Activated CD4-positive, alpha-beta memory T cell treated with anti-CD3 and anti-CD28 coated beads, Interleukin-2, amount 10 ng/mL, durations not matched to agents 7 days and 5 days (primary cell): ENCODE measurements at regions not wholly inside any gene's neighbourhood (a gene's known extent, or its start where the extent isn't known, plus 50 kb on each side); places are given as distances from the start of the nearest gene placed in this dataset.

Experiments
- CTCF ChIA-PET: fragments of 350-600 bp; sonication (Branson Sonifier 250); formaldehyde crosslinking; loops from one replicate; lab custom pipeline; 2021; ENCODE audit warnings: antibody characterized with exemption, inconsistent platforms; lab: Charles Lee
- POLR2A ChIA-PET: fragments of 350-600 bp; sonication (Branson Sonifier 250); formaldehyde crosslinking; loops from one replicate; lab custom pipeline; 2021; ENCODE audit warnings: antibody characterized with exemption; lab: Charles Lee
- DNase-seq: peaks from one replicate; pipeline ENCODE4 v3.0.0-alpha.2; 2020
- H3K27ac Mint-ChIP-seq: one replicate; pipeline ENCODE4 v1.8.0; 2021; ENCODE audit warnings: mild to moderate bottlenecking, mixed read lengths
- H3K27me3 Mint-ChIP-seq: one replicate; pipeline ENCODE4 v1.8.0; 2021; ENCODE audit warnings: mixed read lengths
- H3K36me3 Mint-ChIP-seq: one replicate; pipeline ENCODE4 v1.8.0; 2021; ENCODE audit warnings: low read depth, mixed read lengths
- H3K4me1 Mint-ChIP-seq: one replicate; pipeline ENCODE4 v1.8.0; 2021; ENCODE audit warnings: mixed read lengths
- H3K4me3 Mint-ChIP-seq: one replicate; pipeline ENCODE4 v1.8.0; 2021; ENCODE audit warnings: mild to moderate bottlenecking, mixed read lengths
- H3K9me3 Mint-ChIP-seq: one replicate; pipeline ENCODE4 v1.8.0; 2021; ENCODE audit warnings: mixed read lengths

DNA sequence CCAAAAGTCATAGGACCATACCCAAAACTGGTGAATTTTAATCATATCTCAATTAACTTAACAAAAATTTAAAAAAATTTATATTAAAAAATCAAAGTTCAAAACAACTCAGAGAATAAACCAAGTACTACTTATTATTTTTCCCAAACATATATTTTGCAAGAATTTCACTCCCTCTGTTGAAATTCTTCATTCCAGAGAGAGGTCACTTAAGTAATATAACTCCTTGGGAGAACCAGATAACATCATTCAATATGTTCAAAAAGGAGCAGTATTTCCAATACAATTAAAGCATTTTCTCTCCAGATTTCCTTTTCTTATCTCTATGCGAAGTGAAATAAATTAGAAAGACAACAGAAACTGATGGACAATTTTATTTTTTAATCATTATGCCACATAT, 165.9 kb upstream of the RND3 start:
- ChIA-PET POLR2A (no interaction called here), CTCF (no interaction called here)
- no peak for DNase-seq
- H3K36me3 Mint-ChIP-seq = no peaks in the 10 kb centered on the region
- H3K27me3 Mint-ChIP-seq = no peaks in the 10 kb centered on the region
- H3K4me3 Mint-ChIP-seq = no peak overlapping the region
- no peaks in the 10 kb centered on the region for H3K9me3 Mint-ChIP-seq
- no peaks in the 10 kb centered on the region for H3K4me1 Mint-ChIP-seq
- no peak overlapping the region for H3K27ac Mint-ChIP-seq

DNA sequence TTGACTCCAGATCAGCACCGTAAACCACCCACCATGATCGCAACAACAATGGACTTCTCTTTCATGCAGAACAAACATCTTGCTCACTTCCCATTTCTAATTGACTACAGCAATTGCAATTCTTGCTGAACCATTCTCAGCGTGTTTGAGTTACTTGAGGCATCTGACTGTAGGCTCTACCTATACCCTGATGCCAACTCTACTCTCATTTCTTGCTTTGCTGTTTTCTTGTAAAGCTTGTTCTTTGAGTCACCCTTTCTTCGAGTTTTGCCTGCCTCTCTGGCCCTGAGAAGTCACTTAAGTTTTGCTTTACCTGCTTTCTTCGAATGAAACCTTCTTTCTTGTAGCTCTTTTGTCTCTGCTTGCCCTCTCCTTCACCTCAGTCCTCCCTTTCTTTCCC, 160.5 kb upstream of the RND3 start:
- POLR2A ChIA-PET = no interaction called here
- CTCF ChIA-PET = no interaction called here

DNA sequence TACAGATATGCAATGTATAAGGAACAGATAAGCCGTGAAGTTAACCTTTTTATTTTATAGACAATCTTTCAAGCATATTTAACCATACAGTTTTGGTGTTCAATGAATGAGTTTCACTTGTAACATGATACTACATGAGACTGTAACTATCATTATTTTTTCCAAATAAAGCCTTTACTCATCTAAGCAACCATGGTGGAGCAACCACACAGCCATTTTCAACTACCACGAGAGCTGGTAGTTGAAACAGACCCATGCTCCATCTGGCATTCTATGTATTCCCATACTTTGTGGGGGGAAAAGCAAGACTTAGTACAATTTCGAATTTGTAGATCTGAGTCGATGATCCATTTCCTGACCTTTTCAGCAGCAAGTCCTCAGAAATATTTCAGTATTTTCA, 159.3 kb upstream of the RND3 start:
- Mint-ChIP-seq H3K9me3 (no peaks in the 10 kb centered on the region), H3K36me3 (no peaks in the 10 kb centered on the region), H3K4me1 (no peaks in the 10 kb centered on the region), H3K4me3 (no peak overlapping the region), H3K27ac (no peak overlapping the region), H3K27me3 (no peaks in the 10 kb centered on the region)
- DNase-seq = no peak
- POLR2A ChIA-PET = no interaction called here
- CTCF ChIA-PET = no interaction called here

More for the DNA sequence above, 160.5 kb upstream of the RND3 start:
- Mint-ChIP-seq H3K27ac (no peak overlapping the region), H3K36me3 (no peaks in the 10 kb centered on the region), H3K27me3 (no peaks in the 10 kb centered on the region), H3K4me1 (no peaks in the 10 kb centered on the region), H3K9me3 (no peaks in the 10 kb centered on the region), H3K4me3 (no peak overlapping the region)
- DNase-seq = no peak

DNA sequence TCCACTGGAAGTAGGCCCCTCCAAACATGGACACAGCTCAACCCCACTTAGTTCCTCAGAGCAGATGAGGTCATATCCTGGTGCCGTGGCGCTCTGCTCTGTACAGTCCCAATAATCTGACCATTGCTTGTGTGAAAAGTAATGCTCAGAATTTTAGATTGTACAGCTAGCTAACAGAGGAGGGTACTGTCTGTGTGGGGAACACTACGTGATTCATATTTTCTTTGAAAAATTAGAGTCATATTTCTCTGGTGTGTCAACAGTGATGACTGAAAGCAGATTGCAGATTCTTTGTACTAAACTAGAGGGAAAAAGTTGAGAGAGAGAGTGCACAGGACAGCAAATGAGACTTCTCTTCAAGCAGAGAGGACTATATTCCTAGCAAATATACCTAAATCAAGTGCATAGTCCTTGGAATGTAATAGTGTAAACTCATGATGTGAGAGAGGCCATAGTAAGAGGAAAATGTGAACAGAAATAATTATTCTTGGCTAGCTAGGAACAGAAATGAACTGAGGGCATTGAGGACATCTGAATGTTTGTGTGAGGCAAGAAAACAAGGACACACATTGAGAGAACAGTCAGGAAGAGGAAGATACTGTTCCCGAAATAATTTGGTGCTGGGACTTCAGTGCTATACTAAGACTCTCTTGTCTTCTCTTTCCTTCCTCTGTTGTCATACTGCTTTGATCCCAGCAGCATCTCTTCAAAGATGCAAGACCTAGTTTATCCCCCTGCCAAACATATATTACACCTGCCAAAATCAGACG, 157.0 kb upstream of the RND3 start:
- H3K4me3 Mint-ChIP-seq = no peak overlapping the region
- no peak overlapping the region for H3K27ac Mint-ChIP-seq
- no peak for DNase-seq
- ChIA-PET CTCF (no interaction called here), POLR2A (no interaction called here)
- H3K36me3 Mint-ChIP-seq = no peaks in the 10 kb centered on the region
- no peaks in the 10 kb centered on the region for H3K9me3 Mint-ChIP-seq
- H3K27me3 Mint-ChIP-seq = no peaks in the 10 kb centered on the region
- no peaks in the 10 kb centered on the region for H3K4me1 Mint-ChIP-seq

DNA sequence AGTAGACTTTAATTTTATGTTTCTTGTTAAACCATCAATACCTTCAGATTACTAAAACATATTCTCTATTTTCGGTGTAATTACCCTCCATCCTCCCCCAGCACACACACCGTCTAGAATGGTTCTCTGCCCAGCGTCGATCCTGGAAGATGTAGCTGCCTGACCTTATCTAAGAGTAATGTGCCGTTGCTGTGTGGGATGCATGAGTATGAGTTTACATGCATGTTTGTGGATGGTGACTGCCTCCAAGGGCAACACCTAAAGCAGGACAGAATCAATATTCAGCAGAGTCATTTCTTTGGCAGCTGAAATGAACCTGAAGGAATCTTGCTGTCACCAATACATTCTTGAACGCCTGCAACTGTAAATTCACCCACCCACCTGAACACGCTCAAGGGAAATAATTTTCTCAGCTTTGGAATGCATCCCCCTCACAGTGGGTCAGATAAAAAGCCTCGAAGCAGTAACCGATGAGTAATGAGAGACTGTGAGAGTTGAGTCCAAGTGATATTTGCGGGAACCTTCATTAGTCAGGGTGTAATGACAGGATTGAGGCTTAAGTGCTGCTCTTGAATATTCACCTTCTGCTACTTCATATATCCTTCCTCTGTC, 155.8 kb upstream of the RND3 start:
- Mint-ChIP-seq H3K4me3 (no peak overlapping the region), H3K27ac (no peak overlapping the region), H3K4me1 (no peaks in the 10 kb centered on the region), H3K36me3 (no peaks in the 10 kb centered on the region), H3K9me3 (no peaks in the 10 kb centered on the region), H3K27me3 (no peaks in the 10 kb centered on the region)
- ChIA-PET CTCF (no interaction called here), POLR2A (no interaction called here)
- no peak for DNase-seq

DNA sequence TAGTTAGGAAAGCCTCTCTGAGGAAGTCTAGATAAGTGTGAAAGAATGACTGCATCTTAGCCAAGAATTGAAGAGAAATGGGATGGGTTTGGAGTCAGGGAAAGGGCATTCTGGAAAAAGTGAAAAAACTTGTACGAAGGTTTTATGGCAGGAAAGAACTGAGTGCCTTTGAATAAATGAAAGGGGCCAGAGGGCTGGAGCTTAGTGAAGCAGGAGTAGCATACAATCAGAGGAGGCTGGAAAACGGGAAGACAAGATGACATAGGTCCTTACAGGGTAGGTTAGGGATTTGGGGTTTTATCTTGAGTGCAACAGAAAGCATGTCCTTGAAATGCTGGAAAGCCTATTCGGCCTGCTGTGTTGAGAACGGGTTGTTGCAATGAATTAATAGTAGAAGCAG, 152.6 kb upstream of the RND3 start:
- ChIA-PET POLR2A (no interaction called here), CTCF (no interaction called here)
- no peak for DNase-seq
- H3K4me3 Mint-ChIP-seq = no peak overlapping the region
- no peaks in the 10 kb centered on the region for H3K4me1 Mint-ChIP-seq
- H3K36me3 Mint-ChIP-seq = no peaks in the 10 kb centered on the region
- H3K9me3 Mint-ChIP-seq = no peaks in the 10 kb centered on the region
- no peaks in the 10 kb centered on the region for H3K27me3 Mint-ChIP-seq
- H3K27ac Mint-ChIP-seq = no peak overlapping the region

DNA sequence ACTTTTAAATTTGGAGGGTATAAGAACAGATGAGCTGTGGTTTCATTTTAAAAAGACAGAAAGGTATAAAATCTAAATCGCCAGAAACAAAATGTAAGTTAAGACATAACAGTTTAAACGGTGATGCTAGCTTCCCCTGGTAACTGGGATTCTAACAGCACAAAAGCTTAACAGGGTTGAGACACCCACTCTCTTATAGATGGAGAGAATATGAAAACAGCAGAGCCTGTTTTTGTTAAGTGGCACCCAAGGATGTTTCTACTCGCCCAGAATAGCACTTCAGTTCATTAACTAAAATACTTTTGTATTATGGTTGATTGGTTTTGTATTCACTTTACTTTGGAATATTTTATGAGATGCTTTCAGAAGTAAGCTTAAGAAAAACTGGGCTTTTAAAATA, 151.9 kb upstream of the RND3 start:
- ChIA-PET POLR2A (no interaction called here), CTCF (no interaction called here)
- Mint-ChIP-seq H3K27me3 (no peaks in the 10 kb centered on the region), H3K9me3 (no peaks in the 10 kb centered on the region), H3K4me3 (no peak overlapping the region), H3K4me1 (no peaks in the 10 kb centered on the region), H3K27ac (no peak overlapping the region), H3K36me3 (no peaks in the 10 kb centered on the region)
- DNase-seq = no peak

DNA sequence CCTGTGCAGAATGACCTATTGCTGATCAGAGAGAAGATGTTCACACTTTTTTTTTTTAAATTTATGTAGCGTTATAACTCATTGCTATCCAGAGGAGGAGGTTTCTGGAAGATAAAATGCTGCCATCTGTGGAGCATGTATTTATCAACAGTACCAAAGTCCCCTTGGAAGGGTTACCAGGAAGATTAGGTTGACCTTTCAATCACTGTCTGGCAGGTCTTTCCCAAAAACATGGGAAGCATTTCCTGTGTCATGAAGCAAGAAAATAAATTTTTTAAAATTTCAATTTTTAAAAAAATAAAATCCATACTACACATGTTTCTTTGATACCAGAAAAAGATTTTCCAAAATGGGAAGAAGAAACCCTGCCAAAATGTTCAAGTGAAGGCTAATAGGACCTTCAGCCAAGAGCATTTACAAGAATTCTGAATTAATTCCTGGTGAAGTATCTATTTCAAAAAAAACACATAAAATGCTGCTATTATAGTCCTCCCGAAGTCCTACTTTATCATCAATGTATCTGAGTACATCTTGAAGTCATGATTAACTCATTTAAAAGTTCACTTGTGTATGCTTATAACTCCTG, 143.9 kb upstream of the RND3 start:
- Mint-ChIP-seq H3K27me3 (no peaks in the 10 kb centered on the region), H3K9me3 (no peaks in the 10 kb centered on the region), H3K4me1 (no peaks in the 10 kb centered on the region), H3K4me3 (no peak overlapping the region), H3K36me3 (no peaks in the 10 kb centered on the region), H3K27ac (no peak overlapping the region)
- ChIA-PET POLR2A (no interaction called here), CTCF (no interaction called here)
- no peak for DNase-seq

DNA sequence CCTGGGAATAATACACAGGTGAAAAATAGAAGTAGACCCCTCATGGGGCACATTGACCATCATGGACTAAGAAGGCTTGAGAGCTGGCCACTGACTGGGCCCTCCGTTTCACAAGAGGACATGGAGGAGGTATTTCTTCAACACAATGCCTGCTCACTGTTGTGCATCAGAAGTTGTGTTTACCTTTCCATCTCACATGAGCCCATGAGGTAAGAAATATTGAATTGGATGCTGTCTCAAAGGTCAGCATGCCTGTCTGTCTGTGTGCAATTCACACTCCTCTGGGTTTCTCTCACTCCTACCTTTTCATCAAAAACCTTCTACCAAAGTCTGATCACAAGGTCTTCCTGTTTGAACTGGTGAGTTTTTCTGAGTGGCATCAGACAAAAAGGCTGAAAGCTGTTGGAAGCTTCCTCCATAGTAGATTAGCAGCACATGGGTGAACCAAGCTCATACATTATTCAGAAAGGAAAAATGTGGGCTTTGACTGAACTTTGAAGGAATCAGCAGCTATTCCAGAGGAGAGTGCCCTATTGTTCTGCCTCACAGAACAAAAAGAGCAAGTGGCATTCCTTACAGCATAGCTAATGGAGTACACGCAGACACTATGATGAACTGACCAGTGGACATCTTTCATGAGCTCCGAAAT, 143.2 kb upstream of the RND3 start:
- Mint-ChIP-seq H3K4me1 (no peaks in the 10 kb centered on the region), H3K27ac (no peak overlapping the region), H3K27me3 (no peaks in the 10 kb centered on the region), H3K4me3 (no peak overlapping the region), H3K36me3 (no peaks in the 10 kb centered on the region), H3K9me3 (no peaks in the 10 kb centered on the region)
- no peak for DNase-seq
- POLR2A ChIA-PET = no interaction called here
- CTCF ChIA-PET = no interaction called here

DNA sequence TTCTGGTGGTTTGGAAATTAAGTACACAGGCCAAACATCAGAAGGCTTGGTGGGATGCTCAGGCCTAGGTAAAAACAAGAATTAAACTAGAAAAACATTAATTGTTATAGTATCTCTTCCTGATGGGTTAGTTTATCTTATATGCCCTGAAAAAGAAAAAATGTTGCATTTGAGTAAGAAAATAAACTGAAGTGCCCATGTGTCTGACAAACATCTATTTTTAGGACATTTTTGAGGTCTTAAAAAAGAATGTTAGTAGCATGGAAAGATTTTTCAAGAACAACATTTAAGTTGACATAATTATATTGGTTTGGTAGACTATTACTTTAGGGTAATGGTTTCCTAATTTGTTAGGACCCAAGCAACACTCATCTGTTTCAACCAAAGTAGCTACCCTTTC, 140.1 kb upstream of the RND3 start:
- H3K36me3 Mint-ChIP-seq = no peaks in the 10 kb centered on the region
- no peak overlapping the region for H3K27ac Mint-ChIP-seq
- ChIA-PET POLR2A (no interaction called here), CTCF (no interaction called here)
- H3K9me3 Mint-ChIP-seq = no peaks in the 10 kb centered on the region
- no peaks in the 10 kb centered on the region for H3K4me1 Mint-ChIP-seq
- H3K27me3 Mint-ChIP-seq = no peaks in the 10 kb centered on the region
- no peak overlapping the region for H3K4me3 Mint-ChIP-seq
- DNase-seq = no peak

DNA sequence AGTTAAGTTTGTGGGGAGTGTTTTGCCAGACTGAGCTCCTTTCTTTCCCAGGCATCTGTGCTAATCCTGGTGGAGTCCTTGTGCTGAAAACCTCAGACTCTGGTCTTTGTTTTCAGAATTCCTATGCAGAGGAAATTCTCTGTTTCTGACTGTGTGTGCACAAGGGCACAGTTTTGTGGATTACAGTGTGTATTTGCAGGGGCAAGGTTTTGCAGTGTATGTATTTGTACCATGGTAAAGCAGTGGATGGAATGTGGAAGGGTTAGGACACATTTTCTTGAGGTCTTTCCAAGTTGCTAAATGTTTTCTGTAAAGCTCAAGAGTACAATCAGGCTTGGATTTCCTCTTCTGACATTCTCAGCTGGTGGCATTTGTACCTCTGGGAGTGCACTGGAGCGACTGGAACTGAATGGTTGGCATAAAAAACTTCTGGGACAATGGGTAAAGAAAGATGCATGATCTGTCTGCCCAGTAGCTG, 139.5 kb upstream of the RND3 start:
- ChIA-PET POLR2A (no interaction called here), CTCF (no interaction called here)
- no peak for DNase-seq
- H3K4me3 Mint-ChIP-seq = no peak overlapping the region
- no peaks in the 10 kb centered on the region for H3K27me3 Mint-ChIP-seq
- no peaks in the 10 kb centered on the region for H3K36me3 Mint-ChIP-seq
- no peaks in the 10 kb centered on the region for H3K9me3 Mint-ChIP-seq
- no peak overlapping the region for H3K27ac Mint-ChIP-seq
- H3K4me1 Mint-ChIP-seq = no peaks in the 10 kb centered on the region

DNA sequence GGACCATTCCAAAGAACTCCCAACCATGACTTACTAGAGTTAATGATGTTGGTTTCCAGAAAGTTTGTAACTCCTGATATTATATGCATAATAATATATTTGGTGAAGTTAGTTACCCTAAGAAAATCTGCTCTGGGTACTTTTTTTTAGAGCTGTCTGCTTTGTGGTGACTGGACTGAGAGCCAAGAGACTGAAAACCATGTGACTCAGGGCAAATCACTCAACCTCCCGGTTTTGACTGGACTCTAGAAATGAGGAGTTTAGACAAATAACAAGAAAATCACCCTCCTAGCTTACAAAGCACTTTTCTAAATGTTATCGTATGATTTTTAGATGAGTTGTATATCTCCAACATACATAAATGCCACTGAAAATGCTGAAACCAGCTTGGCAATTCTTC, 138.3 kb upstream of the RND3 start:
- Mint-ChIP-seq H3K27me3 (no peaks in the 10 kb centered on the region), H3K9me3 (no peaks in the 10 kb centered on the region), H3K36me3 (no peaks in the 10 kb centered on the region), H3K4me1 (no peaks in the 10 kb centered on the region), H3K27ac (no peak overlapping the region), H3K4me3 (no peak overlapping the region)
- DNase-seq = no peak
- POLR2A ChIA-PET = no interaction called here
- CTCF ChIA-PET = no interaction called here

DNA sequence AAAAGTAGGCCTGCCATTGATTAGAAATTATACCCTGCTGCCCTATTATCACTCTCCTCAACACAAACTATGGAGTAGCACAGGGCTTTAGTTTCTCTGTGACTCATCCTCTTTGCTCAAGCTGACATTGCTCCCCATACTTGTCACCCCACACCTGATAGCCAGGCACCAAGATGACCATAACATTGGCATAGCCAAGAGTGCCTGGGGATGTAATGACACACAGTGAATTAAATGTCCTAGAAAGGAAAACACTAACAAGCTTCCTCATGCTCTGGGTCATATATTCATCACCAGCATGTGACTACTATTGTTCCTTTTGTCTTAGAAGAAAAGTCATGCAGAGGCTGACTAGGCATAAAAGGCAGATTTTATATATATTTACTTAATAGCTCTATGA, 137.8 kb upstream of the RND3 start:
- CTCF ChIA-PET = no interaction called here
- DNase-seq = no peak
- H3K4me1 Mint-ChIP-seq = no peaks in the 10 kb centered on the region
- POLR2A ChIA-PET = no interaction called here
- no peak overlapping the region for H3K4me3 Mint-ChIP-seq
- H3K9me3 Mint-ChIP-seq = no peaks in the 10 kb centered on the region
- no peaks in the 10 kb centered on the region for H3K27me3 Mint-ChIP-seq
- H3K36me3 Mint-ChIP-seq = no peaks in the 10 kb centered on the region
- no peak overlapping the region for H3K27ac Mint-ChIP-seq
